ENCODE measurements at regions not wholly inside any gene's neighbourhood (a gene's known extent, or its start where the extent isn't known, plus 50 kb on each side); places are given as distances from the start of the nearest gene placed in this dataset.

DNA sequence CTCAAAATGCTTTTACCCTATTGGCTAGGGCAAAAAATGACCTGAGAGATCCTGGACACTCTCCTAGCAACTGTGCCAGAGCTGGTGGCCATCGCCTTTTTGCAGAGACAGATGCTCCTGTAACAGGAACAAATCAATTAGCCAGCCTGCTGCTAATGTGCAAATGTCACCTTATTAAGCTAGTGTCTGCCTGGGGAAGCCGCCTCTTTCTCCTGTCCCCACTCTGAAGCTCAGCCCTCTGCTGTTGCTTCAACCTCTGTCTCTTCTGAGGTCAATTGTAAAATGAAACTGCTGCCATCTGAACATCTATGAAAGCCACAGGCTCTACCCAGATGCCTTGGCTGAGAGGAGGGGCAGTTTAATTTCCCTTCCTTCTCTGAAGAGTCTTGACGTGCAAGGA, 85.5 kb upstream of the CACNA1E start:
- TF ChIP-seq, protein P1, sequence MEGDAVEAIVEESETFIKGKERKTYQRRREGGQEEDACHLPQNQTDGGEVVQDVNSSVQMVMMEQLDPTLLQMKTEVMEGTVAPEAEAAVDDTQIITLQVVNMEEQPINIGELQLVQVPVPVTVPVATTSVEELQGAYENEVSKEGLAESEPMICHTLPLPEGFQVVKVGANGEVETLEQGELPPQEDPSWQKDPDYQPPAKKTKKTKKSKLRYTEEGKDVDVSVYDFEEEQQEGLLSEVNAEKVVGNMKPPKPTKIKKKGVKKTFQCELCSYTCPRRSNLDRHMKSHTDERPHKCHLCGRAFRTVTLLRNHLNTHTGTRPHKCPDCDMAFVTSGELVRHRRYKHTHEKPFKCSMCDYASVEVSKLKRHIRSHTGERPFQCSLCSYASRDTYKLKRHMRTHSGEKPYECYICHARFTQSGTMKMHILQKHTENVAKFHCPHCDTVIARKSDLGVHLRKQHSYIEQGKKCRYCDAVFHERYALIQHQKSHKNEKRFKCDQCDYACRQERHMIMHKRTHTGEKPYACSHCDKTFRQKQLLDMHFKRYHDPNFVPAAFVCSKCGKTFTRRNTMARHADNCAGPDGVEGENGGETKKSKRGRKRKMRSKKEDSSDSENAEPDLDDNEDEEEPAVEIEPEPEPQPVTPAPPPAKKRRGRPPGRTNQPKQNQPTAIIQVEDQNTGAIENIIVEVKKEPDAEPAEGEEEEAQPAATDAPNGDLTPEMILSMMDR (IDR thresholded peaks at IDR 0.05; ENCODE audit: poor library complexity, severe bottlenecking): no peak
- Histone ChIP-seq H3K27ac (ENCODE audit: poor library complexity, severe bottlenecking) (no peak overlapping the region), H3K27me3 (ENCODE audit: insufficient read depth, poor library complexity, severe bottlenecking) (no peaks in the 10 kb centered on the region), H3K9me3 (ENCODE audit: severe bottlenecking) (no peaks in the 10 kb centered on the region), H3K4me1 (ENCODE audit: insufficient read depth, poor library complexity, severe bottlenecking) (no peaks in the 10 kb centered on the region), H3K36me3 (ENCODE audit: low read depth) (no peaks in the 10 kb centered on the region), H3K4me3 (ENCODE audit: severe bottlenecking) (no peak overlapping the region)
- no peak for ATAC-seq (ENCODE audit: low read depth)
- no peak for DNase-seq (ENCODE audit: low spot score)

DNA sequence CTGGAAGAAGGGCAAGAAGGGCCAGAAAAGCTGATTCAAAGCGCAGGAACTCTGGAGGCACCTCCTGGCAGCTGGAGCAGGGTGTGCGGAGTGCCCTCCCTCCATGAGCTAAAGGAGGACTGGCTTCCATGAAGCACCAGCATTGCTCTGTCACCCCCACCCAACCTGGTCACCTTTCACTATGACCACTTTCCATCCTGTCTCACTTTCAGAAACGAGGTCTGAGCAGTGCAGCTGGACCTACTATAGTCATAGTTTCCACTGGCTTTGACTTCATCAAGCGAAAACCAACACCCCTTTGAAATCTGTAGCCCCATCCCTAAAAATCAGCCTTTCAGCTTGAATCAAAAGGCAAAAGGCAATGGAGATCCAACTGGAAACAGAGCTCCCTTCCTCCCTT, 84.8 kb upstream of the CACNA1E start:
- Histone ChIP-seq H3K9me3 (ENCODE audit: severe bottlenecking) (no peaks in the 10 kb centered on the region), H3K4me1 (ENCODE audit: insufficient read depth, poor library complexity, severe bottlenecking) (no peaks in the 10 kb centered on the region), H3K4me3 (ENCODE audit: severe bottlenecking) (no peak overlapping the region), H3K27ac (ENCODE audit: poor library complexity, severe bottlenecking) (no peak overlapping the region), H3K36me3 (ENCODE audit: low read depth) (no peaks in the 10 kb centered on the region), H3K27me3 (ENCODE audit: insufficient read depth, poor library complexity, severe bottlenecking) (no peaks in the 10 kb centered on the region)
- ATAC-seq (ENCODE audit: low read depth): no peak
- TF ChIP-seq, protein P1 (IDR thresholded peaks at IDR 0.05; ENCODE audit: poor library complexity, severe bottlenecking): no peak
- no peak for DNase-seq (ENCODE audit: low spot score)

DNA sequence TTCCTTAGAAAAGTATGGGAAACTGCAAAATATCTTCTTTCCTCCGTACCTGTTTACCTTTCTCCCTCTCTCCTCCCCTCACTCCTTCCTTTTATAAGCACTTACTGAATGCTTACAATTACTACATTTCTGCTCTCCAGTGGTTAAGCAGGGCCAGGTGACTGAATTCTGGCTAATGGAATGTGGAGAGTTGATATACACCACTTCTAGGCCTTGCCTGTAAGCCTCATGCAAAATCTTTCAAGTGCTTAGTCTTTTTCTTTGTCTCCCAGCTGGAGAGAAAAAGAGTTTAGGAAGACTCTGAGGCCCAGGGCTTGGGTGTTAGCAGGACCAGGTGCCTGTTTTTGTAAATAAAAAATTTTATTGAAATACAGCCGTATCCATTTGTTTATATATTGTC, 77.7 kb upstream of the CACNA1E start:
- TF ChIP-seq, protein P1 (IDR thresholded peaks at IDR 0.05; ENCODE audit: poor library complexity, severe bottlenecking): no peak
- ATAC-seq (ENCODE audit: low read depth) (no peak), DNase-seq (ENCODE audit: low spot score) (no peak)
- Histone ChIP-seq H3K4me1 (ENCODE audit: insufficient read depth, poor library complexity, severe bottlenecking) (no peaks in the 10 kb centered on the region), H3K36me3 (ENCODE audit: low read depth) (no peaks in the 10 kb centered on the region), H3K4me3 (ENCODE audit: severe bottlenecking) (no peak overlapping the region), H3K27ac (ENCODE audit: poor library complexity, severe bottlenecking) (no peak overlapping the region), H3K27me3 (ENCODE audit: insufficient read depth, poor library complexity, severe bottlenecking) (no peaks in the 10 kb centered on the region), H3K9me3 (ENCODE audit: severe bottlenecking) (no peaks in the 10 kb centered on the region)

DNA sequence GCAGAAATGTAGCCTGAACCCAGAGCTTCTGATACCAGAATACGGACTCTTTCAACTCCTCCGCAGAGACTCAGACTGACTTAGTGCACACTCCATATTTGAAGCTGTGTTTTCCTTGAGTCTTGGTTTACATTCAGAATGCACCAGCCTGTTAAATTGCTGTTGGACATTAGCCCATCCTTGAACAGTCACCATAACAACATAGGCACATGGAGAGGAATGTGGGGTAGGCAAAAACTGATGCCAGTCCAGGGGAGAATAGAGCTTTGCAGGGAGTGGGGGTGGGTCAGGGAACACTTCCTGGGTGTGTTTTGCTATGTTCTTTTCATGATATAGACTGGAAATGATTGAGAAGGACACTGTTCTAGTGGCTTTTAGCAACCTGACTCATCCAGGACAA, 76.3 kb upstream of the CACNA1E start:
- Histone ChIP-seq H3K4me1 (ENCODE audit: insufficient read depth, poor library complexity, severe bottlenecking) (no peaks in the 10 kb centered on the region), H3K4me3 (ENCODE audit: severe bottlenecking) (no peak overlapping the region), H3K27me3 (ENCODE audit: insufficient read depth, poor library complexity, severe bottlenecking) (no peaks in the 10 kb centered on the region), H3K36me3 (ENCODE audit: low read depth) (no peaks in the 10 kb centered on the region), H3K9me3 (ENCODE audit: severe bottlenecking) (no peaks in the 10 kb centered on the region), H3K27ac (ENCODE audit: poor library complexity, severe bottlenecking) (no peak overlapping the region)
- TF ChIP-seq, protein P1 (IDR thresholded peaks at IDR 0.05; ENCODE audit: poor library complexity, severe bottlenecking): no peak
- ATAC-seq (ENCODE audit: low read depth) (no peak), DNase-seq (ENCODE audit: low spot score) (no peak)

DNA sequence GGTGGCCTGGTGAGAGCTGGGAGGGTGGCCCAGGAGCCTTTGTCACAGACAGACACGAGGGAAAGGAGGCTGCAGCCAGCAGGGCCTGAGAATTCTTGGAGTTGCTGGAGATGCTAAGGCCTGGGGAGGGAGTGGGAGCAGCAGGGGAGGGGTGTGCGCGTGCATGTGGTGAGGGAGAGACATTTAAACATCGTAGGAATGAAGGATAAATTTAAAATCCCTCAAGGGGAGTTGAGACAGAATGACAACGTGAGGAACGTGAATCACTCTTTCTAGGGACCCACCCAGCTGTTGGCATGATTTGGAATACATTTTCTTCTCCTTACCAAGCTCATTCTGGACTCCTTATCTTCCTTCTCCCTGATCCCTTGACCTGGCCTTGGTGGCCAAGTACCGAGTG, 73.3 kb upstream of the CACNA1E start:
- DNase-seq (ENCODE audit: low spot score): no peak
- Histone ChIP-seq H3K4me3 (ENCODE audit: severe bottlenecking) (no peak overlapping the region), H3K9me3 (ENCODE audit: severe bottlenecking) (no peaks in the 10 kb centered on the region), H3K27me3 (ENCODE audit: insufficient read depth, poor library complexity, severe bottlenecking) (no peaks in the 10 kb centered on the region), H3K36me3 (ENCODE audit: low read depth) (no peaks in the 10 kb centered on the region), H3K27ac (ENCODE audit: poor library complexity, severe bottlenecking) (no peak overlapping the region), H3K4me1 (ENCODE audit: insufficient read depth, poor library complexity, severe bottlenecking) (no peaks in the 10 kb centered on the region)
- TF ChIP-seq, protein P1 (IDR thresholded peaks at IDR 0.05; ENCODE audit: poor library complexity, severe bottlenecking): no peak
- no peak for ATAC-seq (ENCODE audit: low read depth)
